GM23338 (cell line): ENCODE measurements at regions not wholly inside any gene's neighbourhood (a gene's known extent, or its start where the extent isn't known, plus 50 kb on each side); places are given as distances from the start of the nearest gene placed in this dataset.

Source experiments
- ATAC-seq: fragments of 200-7000 bp; cut with Tn5 transposase; 3 replicates; pipeline ENCODE4 v1.9.1; 2020
- DNase-seq: peaks from one replicate; pipeline ENCODE4 v3.0.0-alpha.2; 2015; ENCODE audit warnings: low spot score
- H2AFZ ChIP-seq: fragments of 200-600 bp; sonication (generic); 2 replicates; pipeline ENCODE4 v1.8.0; 2016; ENCODE audit warnings: antibody characterized with exemption, mild to moderate bottlenecking, moderate library complexity
- H3F3A ChIP-seq: fragments of 200-600 bp; sonication (generic); replicated peaks from 2 replicates; pipeline ENCODE4 v1.8.0; 2017; ENCODE audit warnings: antibody characterized with exemption, mixed run types, low read depth
- H3K27ac ChIP-seq: fragments of 200-600 bp; sonication (generic); 2 replicates; pipeline ENCODE4 v1.6.1; 2016; ENCODE audit warnings: low read depth
- H3K27me3 ChIP-seq: fragments of 200-600 bp; sonication (generic); 2 replicates; pipeline ENCODE4 v1.8.0; 2016; ENCODE audit warnings: mild to moderate bottlenecking, mixed run types, moderate library complexity; ENCODE audit not compliant: insufficient read depth
- H3K36me3 ChIP-seq: fragments of 200-600 bp; sonication (generic); 2 replicates; pipeline ENCODE4 v1.8.0; 2016; ENCODE audit warnings: mild to moderate bottlenecking; ENCODE audit not compliant: insufficient read depth
- H3K4me1 ChIP-seq: fragments of 200-600 bp; sonication (generic); 2 replicates; pipeline ENCODE4 v1.8.0; 2016; ENCODE audit warnings: mild to moderate bottlenecking, moderate library complexity; ENCODE audit not compliant: insufficient read depth
- H3K4me2 ChIP-seq: fragments of 200-600 bp; sonication (generic); 2 replicates; pipeline ENCODE4 v1.7.1; 2017; ENCODE audit warnings: mixed run types
- H3K4me3 ChIP-seq: fragments of 200-600 bp; sonication (generic); 2 replicates; pipeline ENCODE4 v1.6.1; 2016; ENCODE audit warnings: mixed run types
- H3K79me2 ChIP-seq: fragments of 200-600 bp; sonication (generic); replicated peaks from 2 replicates; pipeline ENCODE4 v1.8.0; 2017; ENCODE audit warnings: mild to moderate bottlenecking; ENCODE audit not compliant: insufficient read depth
- H3K9me2 ChIP-seq: fragments of 200-600 bp; sonication (generic); 2 replicates; pipeline ENCODE4 v1.8.0; 2017; ENCODE audit not compliant: insufficient read depth
- H4K20me1 ChIP-seq: fragments of 200-600 bp; sonication (generic); replicated peaks from 2 replicates; pipeline ENCODE4 v1.8.0; 2017; ENCODE audit warnings: mild to moderate bottlenecking; ENCODE audit not compliant: insufficient read depth
- H3K27ac Mint-ChIP-seq: 2 replicates; pipeline ENCODE4 v1.8.0; 2020; ENCODE audit warnings: inconsistent platforms, mild to moderate bottlenecking, moderate library complexity, mixed read lengths
- H3K27me3 Mint-ChIP-seq: 3 replicates; pipeline ENCODE4 v1.8.0; 2022; ENCODE audit warnings: low read depth, mild to moderate bottlenecking, moderate library complexity, mixed read lengths, inconsistent platforms; ENCODE audit not compliant: insufficient read depth, poor library complexity
- H3K36me3 Mint-ChIP-seq: 3 replicates; pipeline ENCODE4 v1.8.0; 2021; ENCODE audit warnings: low read depth, mild to moderate bottlenecking, inconsistent platforms, moderate library complexity, mixed read lengths
- H3K4me1 Mint-ChIP-seq: 3 replicates; pipeline ENCODE4 v1.8.0; 2020; ENCODE audit warnings: mild to moderate bottlenecking, inconsistent platforms, mixed read lengths
- H3K4me3 Mint-ChIP-seq: 3 replicates; pipeline ENCODE4 v1.8.0; 2021; ENCODE audit warnings: moderate library complexity, mild to moderate bottlenecking, inconsistent platforms, mixed read lengths
- H3K9me3 Mint-ChIP-seq: 3 replicates; pipeline ENCODE4 v1.8.0; 2020; ENCODE audit warnings: moderate library complexity, mild to moderate bottlenecking, inconsistent platforms, mixed read lengths
- CTCF ChIP-seq, 2 experiments: fragments of 200-600 bp in 1 of 2; sonication (generic) in 1 of 2; conservative IDR thresholded peaks; 2 replicates each; pipeline versions ENCODE4 v1.5.1 to v1.6.1; 2016 to 2017; ENCODE audit warnings: antibody characterized with exemption in 2 of 2, low read depth in 2 of 2, mild to moderate bottlenecking in 2 of 2, moderate library complexity in 1 of 2
- ETS1 ChIP-seq: IDR thresholded peaks from 2 replicates; pipeline ENCODE4 v1.6.1; 2016; ENCODE audit warnings: antibody characterized with exemption
- EZH2 ChIP-seq: fragments of 200-600 bp; sonication (generic); IDR thresholded peaks from one replicate; pipeline ENCODE4 v1.8.0; 2017; ENCODE audit warnings: antibody characterized with exemption, mild to moderate bottlenecking, low read depth; ENCODE audit not compliant: unreplicated experiment
- NANOG ChIP-seq: IDR thresholded peaks from 2 replicates; pipeline ENCODE4 v1.6.1; 2016; ENCODE audit warnings: antibody characterized with exemption, borderline replicate concordance
- POLR2AphosphoS5 ChIP-seq: IDR thresholded peaks from 2 replicates; pipeline ENCODE4 v1.6.1; 2016; ENCODE audit warnings: antibody characterized with exemption, low read depth
- ZNF114 ChIP-seq: fragments of 250-450 bp; sonication (Bioruptor Pico); IDR thresholded peaks from 2 replicates; pipeline ENCODE4 v1.5.0; 2020; ENCODE audit warnings: mild to moderate bottlenecking, moderate library complexity
- ZNF331 ChIP-seq: fragments of 250-450 bp; sonication (Bioruptor Pico); IDR thresholded peaks from 2 replicates; pipeline ENCODE4 v1.5.0; 2020; ENCODE audit warnings: low read depth, mild to moderate bottlenecking, moderate library complexity
- TF ChIP-seq, protein P1 (sequence below): fragments of 250-450 bp; sonication (Bioruptor Pico); IDR thresholded peaks from 2 replicates; pipeline ENCODE4 v1.5.0; 2020; ENCODE audit warnings: mild to moderate bottlenecking, moderate library complexity
- TF ChIP-seq, protein P2 (sequence below): IDR thresholded peaks from one replicate; pipeline ENCODE4 v1.6.1; 2018; ENCODE audit warnings: antibody characterized with exemption; ENCODE audit not compliant: unreplicated experiment

DNA sequence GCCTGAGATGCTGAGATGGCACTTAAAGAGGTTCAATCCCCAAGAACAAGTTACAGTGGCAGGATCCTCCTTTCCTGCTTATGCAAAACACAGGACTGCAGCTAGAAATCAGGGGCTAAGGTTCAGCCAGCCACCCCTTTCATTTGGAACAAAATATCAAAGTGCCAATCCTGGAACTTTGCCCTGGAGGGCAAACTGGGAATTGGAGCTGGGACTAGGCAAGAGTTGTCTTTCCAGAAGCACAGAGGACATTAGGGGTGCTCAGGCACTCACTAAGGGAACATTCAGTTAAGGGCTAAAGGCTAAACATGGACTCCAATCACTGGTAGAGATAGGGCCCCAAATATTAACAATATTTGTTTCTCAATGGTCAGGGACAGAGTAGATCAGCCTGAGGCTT is 237.2 kb downstream of the EMP1 start:
- no peak overlapping the region for H3K27ac ChIP-seq
- Mint-ChIP-seq H3K4me1 (peaks cover 9% of the 10 kb centered on the region; the same call in 2 of the 3 replicates), H3K9me3 (no peaks in the 10 kb centered on the region), H3K27me3 (peaks cover 2% of the 10 kb centered on the region), H3K4me3 (no peak overlapping the region), H3K36me3 (no peaks in the 10 kb centered on the region), H3K27ac (no peak overlapping the region)
- H3K36me3 ChIP-seq = no peaks in the 10 kb centered on the region
- H3K4me2 ChIP-seq = no peak overlapping the region
- H3K4me3 ChIP-seq = no peak overlapping the region
- ATAC-seq (no peak), DNase-seq (no peak)
- H2AFZ ChIP-seq = no peak overlapping the region
- no peaks in the 10 kb centered on the region for H3K79me2 ChIP-seq
- H4K20me1 ChIP-seq = no peaks in the 10 kb centered on the region
- H3K27me3 ChIP-seq = no peaks in the 10 kb centered on the region
- TF ChIP-seq POLR2AphosphoS5 (no peak), CTCF (conservative IDR thresholded peaks at IDR 0.05; ENCODE audit: low read depth in 2 of 2) (no peak), ETS1 (no peak), EZH2 (no peak), NANOG (no peak), ZNF331 (no peak), ZNF114 (CRISPR knock-in tag) (no peak)
- TF ChIP-seq, protein P1, sequence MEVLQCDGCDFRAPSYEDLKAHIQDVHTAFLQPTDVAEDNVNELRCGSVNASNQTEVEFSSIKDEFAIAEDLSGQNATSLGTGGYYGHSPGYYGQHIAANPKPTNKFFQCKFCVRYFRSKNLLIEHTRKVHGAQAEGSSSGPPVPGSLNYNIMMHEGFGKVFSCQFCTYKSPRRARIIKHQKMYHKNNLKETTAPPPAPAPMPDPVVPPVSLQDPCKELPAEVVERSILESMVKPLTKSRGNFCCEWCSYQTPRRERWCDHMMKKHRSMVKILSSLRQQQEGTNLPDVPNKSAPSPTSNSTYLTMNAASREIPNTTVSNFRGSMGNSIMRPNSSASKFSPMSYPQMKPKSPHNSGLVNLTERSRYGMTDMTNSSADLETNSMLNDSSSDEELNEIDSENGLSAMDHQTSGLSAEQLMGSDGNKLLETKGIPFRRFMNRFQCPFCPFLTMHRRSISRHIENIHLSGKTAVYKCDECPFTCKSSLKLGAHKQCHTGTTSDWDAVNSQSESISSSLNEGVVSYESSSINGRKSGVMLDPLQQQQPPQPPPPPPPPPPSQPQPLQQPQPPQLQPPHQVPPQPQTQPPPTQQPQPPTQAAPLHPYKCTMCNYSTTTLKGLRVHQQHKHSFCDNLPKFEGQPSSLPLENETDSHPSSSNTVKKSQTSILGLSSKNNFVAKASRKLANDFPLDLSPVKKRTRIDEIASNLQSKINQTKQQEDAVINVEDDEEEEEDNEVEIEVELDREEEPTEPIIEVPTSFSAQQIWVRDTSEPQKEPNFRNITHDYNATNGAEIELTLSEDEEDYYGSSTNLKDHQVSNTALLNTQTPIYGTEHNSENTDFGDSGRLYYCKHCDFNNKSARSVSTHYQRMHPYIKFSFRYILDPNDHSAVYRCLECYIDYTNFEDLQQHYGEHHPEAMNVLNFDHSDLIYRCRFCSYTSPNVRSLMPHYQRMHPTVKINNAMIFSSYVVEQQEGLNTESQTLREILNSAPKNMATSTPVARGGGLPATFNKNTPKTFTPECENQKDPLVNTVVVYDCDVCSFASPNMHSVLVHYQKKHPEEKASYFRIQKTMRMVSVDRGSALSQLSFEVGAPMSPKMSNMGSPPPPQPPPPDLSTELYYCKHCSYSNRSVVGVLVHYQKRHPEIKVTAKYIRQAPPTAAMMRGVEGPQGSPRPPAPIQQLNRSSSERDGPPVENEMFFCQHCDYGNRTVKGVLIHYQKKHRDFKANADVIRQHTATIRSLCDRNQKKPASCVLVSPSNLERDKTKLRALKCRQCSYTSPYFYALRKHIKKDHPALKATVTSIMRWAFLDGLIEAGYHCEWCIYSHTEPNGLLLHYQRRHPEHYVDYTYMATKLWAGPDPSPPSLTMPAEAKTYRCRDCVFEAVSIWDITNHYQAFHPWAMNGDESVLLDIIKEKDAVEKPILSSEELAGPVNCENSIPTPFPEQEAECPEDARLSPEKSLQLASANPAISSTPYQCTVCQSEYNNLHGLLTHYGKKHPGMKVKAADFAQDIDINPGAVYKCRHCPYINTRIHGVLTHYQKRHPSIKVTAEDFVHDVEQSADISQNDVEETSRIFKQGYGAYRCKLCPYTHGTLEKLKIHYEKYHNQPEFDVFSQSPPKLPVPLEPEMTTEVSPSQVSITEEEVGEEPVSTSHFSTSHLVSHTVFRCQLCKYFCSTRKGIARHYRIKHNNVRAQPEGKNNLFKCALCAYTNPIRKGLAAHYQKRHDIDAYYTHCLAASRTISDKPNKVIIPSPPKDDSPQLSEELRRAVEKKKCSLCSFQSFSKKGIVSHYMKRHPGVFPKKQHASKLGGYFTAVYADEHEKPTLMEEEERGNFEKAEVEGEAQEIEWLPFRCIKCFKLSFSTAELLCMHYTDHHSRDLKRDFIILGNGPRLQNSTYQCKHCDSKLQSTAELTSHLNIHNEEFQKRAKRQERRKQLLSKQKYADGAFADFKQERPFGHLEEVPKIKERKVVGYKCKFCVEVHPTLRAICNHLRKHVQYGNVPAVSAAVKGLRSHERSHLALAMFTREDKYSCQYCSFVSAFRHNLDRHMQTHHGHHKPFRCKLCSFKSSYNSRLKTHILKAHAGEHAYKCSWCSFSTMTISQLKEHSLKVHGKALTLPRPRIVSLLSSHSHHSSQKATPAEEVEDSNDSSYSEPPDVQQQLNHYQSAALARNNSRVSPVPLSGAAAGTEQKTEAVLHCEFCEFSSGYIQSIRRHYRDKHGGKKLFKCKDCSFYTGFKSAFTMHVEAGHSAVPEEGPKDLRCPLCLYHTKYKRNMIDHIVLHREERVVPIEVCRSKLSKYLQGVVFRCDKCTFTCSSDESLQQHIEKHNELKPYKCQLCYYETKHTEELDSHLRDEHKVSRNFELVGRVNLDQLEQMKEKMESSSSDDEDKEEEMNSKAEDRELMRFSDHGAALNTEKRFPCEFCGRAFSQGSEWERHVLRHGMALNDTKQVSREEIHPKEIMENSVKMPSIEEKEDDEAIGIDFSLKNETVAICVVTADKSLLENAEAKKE = no peak
- TF ChIP-seq, protein P2, sequence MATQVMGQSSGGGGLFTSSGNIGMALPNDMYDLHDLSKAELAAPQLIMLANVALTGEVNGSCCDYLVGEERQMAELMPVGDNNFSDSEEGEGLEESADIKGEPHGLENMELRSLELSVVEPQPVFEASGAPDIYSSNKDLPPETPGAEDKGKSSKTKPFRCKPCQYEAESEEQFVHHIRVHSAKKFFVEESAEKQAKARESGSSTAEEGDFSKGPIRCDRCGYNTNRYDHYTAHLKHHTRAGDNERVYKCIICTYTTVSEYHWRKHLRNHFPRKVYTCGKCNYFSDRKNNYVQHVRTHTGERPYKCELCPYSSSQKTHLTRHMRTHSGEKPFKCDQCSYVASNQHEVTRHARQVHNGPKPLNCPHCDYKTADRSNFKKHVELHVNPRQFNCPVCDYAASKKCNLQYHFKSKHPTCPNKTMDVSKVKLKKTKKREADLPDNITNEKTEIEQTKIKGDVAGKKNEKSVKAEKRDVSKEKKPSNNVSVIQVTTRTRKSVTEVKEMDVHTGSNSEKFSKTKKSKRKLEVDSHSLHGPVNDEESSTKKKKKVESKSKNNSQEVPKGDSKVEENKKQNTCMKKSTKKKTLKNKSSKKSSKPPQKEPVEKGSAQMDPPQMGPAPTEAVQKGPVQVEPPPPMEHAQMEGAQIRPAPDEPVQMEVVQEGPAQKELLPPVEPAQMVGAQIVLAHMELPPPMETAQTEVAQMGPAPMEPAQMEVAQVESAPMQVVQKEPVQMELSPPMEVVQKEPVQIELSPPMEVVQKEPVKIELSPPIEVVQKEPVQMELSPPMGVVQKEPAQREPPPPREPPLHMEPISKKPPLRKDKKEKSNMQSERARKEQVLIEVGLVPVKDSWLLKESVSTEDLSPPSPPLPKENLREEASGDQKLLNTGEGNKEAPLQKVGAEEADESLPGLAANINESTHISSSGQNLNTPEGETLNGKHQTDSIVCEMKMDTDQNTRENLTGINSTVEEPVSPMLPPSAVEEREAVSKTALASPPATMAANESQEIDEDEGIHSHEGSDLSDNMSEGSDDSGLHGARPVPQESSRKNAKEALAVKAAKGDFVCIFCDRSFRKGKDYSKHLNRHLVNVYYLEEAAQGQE = no peak
- no peaks in the 10 kb centered on the region for H3K9me2 ChIP-seq
- peaks cover 11% of the 10 kb centered on the region; the same call in 1 of the 2 replicates for H3K4me1 ChIP-seq
- H3F3A ChIP-seq = no peaks in the 10 kb centered on the region
